IMR-90 (cell line): ENCODE measurements at regions not wholly inside any gene's neighbourhood (a gene's known extent, or its start where the extent isn't known, plus 50 kb on each side); places are given as distances from the start of the nearest gene placed in this dataset.

ENCODE experiments used
- ATAC-seq: fragments of 200-7000 bp; cut with Tn5 transposase; 2 replicates; pipeline ENCODE4 v1.9.1; 2020; ENCODE audit warnings: low read depth, mild to moderate bottlenecking, moderate library complexity
- BruUV-seq: library from RNA; stranded (reverse); fragments of 400-500 nt; replicated peaks from 2 replicates; lab custom pipeline; 2021; lab: Mats Ljungman, UMichigan
- CTCF ChIA-PET: fragments of 300-600 bp; formaldehyde crosslinking; extraction: SDS; loops from one replicate; lab custom pipeline; 2021; ENCODE audit warnings: antibody characterized with exemption; lab: Yijun Ruan, JAX
- POLR2A ChIA-PET: fragments of 300-600 bp; sonication (Branson Sonifier 250); formaldehyde crosslinking; loops from one replicate; lab custom pipeline; 2022; ENCODE audit warnings: antibody characterized with exemption; ENCODE audit not compliant: unreplicated experiment; lab: Charles Lee
- DNase-seq: peaks from one replicate; pipeline ENCODE4 v3.0.0; 2013
- H2AFZ ChIP-seq: replicated peaks from 2 replicates; pipeline ENCODE3; 2013; ENCODE audit warnings: low read length, mild to moderate bottlenecking; ENCODE audit not compliant: poor library complexity
- H2AK5ac ChIP-seq: 2 replicates; pipeline ENCODE4 v1.6.1; 2013; ENCODE audit warnings: low read depth, low read length, inconsistent platforms
- H2AK9ac ChIP-seq: replicated peaks from 2 replicates; pipeline ENCODE3; 2013; ENCODE audit warnings: mild to moderate bottlenecking, low read depth, low read length, moderate library complexity; ENCODE audit not compliant: poor library complexity
- H2BK120ac ChIP-seq: 2 replicates; pipeline ENCODE4 v1.6.1; 2013; ENCODE audit warnings: low read depth, low read length, inconsistent platforms
- H2BK15ac ChIP-seq: 3 replicates; pipeline ENCODE4 v1.6.1; 2013; ENCODE audit warnings: low read depth, low read length, inconsistent platforms
- H2BK20ac ChIP-seq: 2 replicates; pipeline ENCODE4 v1.6.1; 2013; ENCODE audit warnings: low read depth, mild to moderate bottlenecking, inconsistent platforms, low read length, moderate library complexity
- H2BK5ac ChIP-seq: 2 replicates; pipeline ENCODE4 v1.6.1; 2013; ENCODE audit warnings: mild to moderate bottlenecking, low read depth, low read length, inconsistent platforms; ENCODE audit not compliant: poor library complexity, severe bottlenecking
- H3K14ac ChIP-seq: replicated peaks from 2 replicates; pipeline ENCODE4 v1.6.1; 2013; ENCODE audit warnings: low read depth, low read length, inconsistent platforms
- H3K18ac ChIP-seq: 2 replicates; pipeline ENCODE4 v1.6.1; 2013; ENCODE audit warnings: low read depth, low read length, control low read depth
- H3K23ac ChIP-seq: 2 replicates; pipeline ENCODE4 v1.6.1; 2013; ENCODE audit warnings: low read depth, low read length, inconsistent platforms
- H3K27ac ChIP-seq: 2 replicates; pipeline ENCODE4 v1.5.1; 2013; ENCODE audit warnings: mild to moderate bottlenecking, control low read depth, low read length; ENCODE audit not compliant: insufficient read depth
- H3K27me3 ChIP-seq: 2 replicates; pipeline ENCODE4 v1.6.1; 2013; ENCODE audit warnings: low read length; ENCODE audit not compliant: control insufficient read depth, insufficient read depth
- H3K36me3 ChIP-seq: 2 replicates; pipeline ENCODE4 v1.6.1; 2013; ENCODE audit warnings: low read length, mixed read lengths; ENCODE audit not compliant: control insufficient read depth, insufficient read depth
- H3K4ac ChIP-seq: 2 replicates; pipeline ENCODE4 v1.6.1; 2013; ENCODE audit warnings: low read depth, low read length, inconsistent platforms
- H3K4me1 ChIP-seq: 2 replicates; pipeline ENCODE4 v1.6.1; 2013; ENCODE audit warnings: low read length, mixed read lengths; ENCODE audit not compliant: control insufficient read depth, insufficient read depth
- H3K4me2 ChIP-seq: 2 replicates; pipeline ENCODE4 v1.6.1; 2013; ENCODE audit warnings: low read depth, mild to moderate bottlenecking, control low read depth, low read length, moderate library complexity
- H3K4me3 ChIP-seq: 2 replicates; pipeline ENCODE4 v1.5.1; 2013; ENCODE audit warnings: low read depth, mild to moderate bottlenecking, control low read depth, low read length, moderate library complexity; ENCODE audit not compliant: insufficient read depth
- H3K56ac ChIP-seq: 2 replicates; pipeline ENCODE4 v1.6.1; 2013; ENCODE audit warnings: low read length, inconsistent platforms; ENCODE audit not compliant: insufficient read depth; ENCODE audit errors: extremely low read depth
- H3K79me1 ChIP-seq, 2 experiments: 2 replicates each; pipeline ENCODE4 v1.6.1; 2013; ENCODE audit warnings: low read length in 2 of 2, inconsistent platforms in 1 of 2, low read depth in 1 of 2
- H3K9ac ChIP-seq: 2 replicates; pipeline ENCODE4 v1.6.1; 2013; ENCODE audit warnings: low read depth, low read length, control low read depth
- H3K9me1 ChIP-seq: 2 replicates; pipeline ENCODE4 v1.6.1; 2013; ENCODE audit warnings: low read length, inconsistent platforms; ENCODE audit not compliant: insufficient read depth
- H3K9me3 ChIP-seq: 2 replicates; pipeline ENCODE4 v1.6.1; 2013; ENCODE audit warnings: low read length; ENCODE audit not compliant: control insufficient read depth, insufficient read depth
- H4K20me1 ChIP-seq: 2 replicates; pipeline ENCODE4 v1.6.1; 2013; ENCODE audit warnings: low read length, inconsistent platforms; ENCODE audit not compliant: insufficient read depth
- H4K5ac ChIP-seq: 2 replicates; pipeline ENCODE4 v1.6.1; 2013; ENCODE audit warnings: mild to moderate bottlenecking, low read depth, low read length, control low read depth
- H4K8ac ChIP-seq, 2 experiments: 2 replicates each; pipeline ENCODE4 v1.6.1; 2013; ENCODE audit warnings: low read depth in 2 of 2, low read length in 2 of 2, control low read depth in 1 of 2, inconsistent platforms in 1 of 2
- H4K91ac ChIP-seq: 2 replicates; pipeline ENCODE4 v1.6.1; 2013; ENCODE audit warnings: low read depth, low read length, inconsistent platforms; ENCODE audit not compliant: insufficient read depth
- MAZ ChIP-seq: IDR thresholded peaks from 2 replicates; pipeline ENCODE4 v1.6.1; 2012; ENCODE audit warnings: low read depth, mild to moderate bottlenecking, low read length, improper control_type of control experiment, moderate library complexity, borderline replicate concordance
- POLR2A ChIP-seq: IDR thresholded peaks from 2 replicates; pipeline ENCODE4 v1.6.1; 2012; ENCODE audit warnings: mild to moderate bottlenecking, low read depth, low read length
- WGBS, 2 experiments: methylation state at CpG; one replicate each; pipeline versions ENCODE4 v1.1.5 to v1.1.7; 2013; ENCODE audit warnings: missing lambda C conversion rate in 2 of 2; ENCODE audit not compliant: insufficient read length in 1 of 2; ENCODE audit errors: extremely low coverage in 2 of 2; 5-methylcytosine and 5-hydroxymethylcytosine counted together
- dilution Hi-C: fragments of 300-500 bp; cut with HindIII; formaldehyde crosslinking; loops from one replicate; pipeline ENCODE4 v1.14.3; 2018; ENCODE audit warnings: low sequenced_read_pairs; ENCODE audit not compliant: unreplicated experiment
- in situ Hi-C: fragments of 300-500 bp; cut with MboI; formaldehyde crosslinking; loops from 3 replicates; pipeline ENCODE4 v1.14.3; 2019; ENCODE audit warnings: low sequenced_read_pairs, inconsistent platforms, mixed read lengths
- intact Hi-C: fragments of 100-400 bp; cut with micrococcal nuclease; formaldehyde crosslinking; loops from 2 replicates; pipeline ENCODE4 v1.10.0; 2022

DNA sequence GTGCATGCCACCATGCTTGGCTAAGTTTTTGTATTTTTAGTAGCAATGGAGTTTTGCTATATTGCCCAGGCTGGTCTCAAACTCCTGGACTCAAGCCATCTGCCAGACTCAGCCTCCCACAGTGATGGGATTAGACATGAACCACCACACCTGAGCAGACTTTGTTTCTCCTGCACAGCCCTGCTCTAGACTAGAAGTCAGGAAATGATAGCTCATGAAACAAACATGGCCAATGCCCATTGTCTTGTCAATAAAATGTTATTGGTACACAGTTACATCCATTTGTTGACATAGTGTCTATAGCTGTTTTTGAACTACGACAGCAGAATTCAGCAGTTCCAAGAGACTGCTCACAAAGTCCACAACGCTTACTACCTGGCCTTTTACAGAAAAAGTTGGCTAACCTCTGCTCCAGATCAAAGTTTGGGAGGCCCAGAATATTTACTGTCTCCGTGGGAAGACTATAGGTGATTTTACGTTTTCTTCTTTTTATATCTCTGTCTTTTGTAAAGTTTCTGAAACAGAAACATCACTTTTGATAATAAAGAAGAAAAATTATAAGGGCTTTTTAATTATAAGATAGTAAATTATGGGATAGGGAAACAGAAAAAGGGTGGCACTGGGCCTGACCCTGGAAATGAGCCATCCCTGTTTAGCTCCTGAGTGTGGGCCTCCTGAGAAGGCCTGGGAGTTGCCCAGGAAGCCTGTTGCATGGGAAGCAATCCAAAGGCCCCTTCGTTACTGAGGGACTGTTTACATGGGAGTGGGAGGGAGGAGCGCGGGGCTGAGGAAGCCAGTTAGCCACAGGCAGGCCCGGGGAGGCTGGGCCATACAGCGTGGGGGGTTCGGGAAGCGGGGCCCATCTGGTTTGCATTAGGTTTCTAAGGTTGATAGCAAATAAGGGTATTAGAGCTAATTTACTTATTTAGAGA is 201.5 kb downstream of the IRF8 start:
- Histone ChIP-seq H3K9me1 (0 out of 2 replicates have a peak, but pooled peaks cover 3% of the 10 kb centered on the region), H3K4ac (no peak overlapping the region), H3K14ac (no peak overlapping the region), H4K5ac (no peak overlapping the region), H2AK5ac (no peak overlapping the region), H3K27ac (no peak overlapping the region), H2BK120ac (no peak overlapping the region; the same call in 1 of the 2 replicates), H3K9me3 (peaks cover 3% of the 10 kb centered on the region; the same call in 1 of the 2 replicates), H3K9ac (no peak overlapping the region), H3K4me2 (no peak overlapping the region), H4K20me1 (no peaks in the 10 kb centered on the region), H3K56ac (no peak overlapping the region), H4K91ac (peak overlapping the region; percentile 47; the same call in 1 of the 2 replicates), H3K23ac (no peak overlapping the region), H4K8ac (peak overlapping the region in 1 of 2 experiments; percentile 24; a peak in 1 of 4 replicates), H2BK15ac (no peak overlapping the region), H3K27me3 (no peaks in the 10 kb centered on the region), H2BK20ac (no peak overlapping the region), H2AK9ac (no peak overlapping the region), H3K79me1 (no peaks in the 10 kb centered on the region), H3K18ac (no peak overlapping the region), H3K36me3 (no peaks in the 10 kb centered on the region), H2BK5ac (no peak overlapping the region), H2AFZ (peak overlapping the region; percentile 69), H3K4me1 (peaks cover 5% of the 10 kb centered on the region; the same call in 1 of the 2 replicates), H3K4me3 (no peak overlapping the region)
- ATAC-seq (peak; percentile 97), DNase-seq (peak; percentile 78)
- ChIA-PET CTCF (no interaction called here), POLR2A (no interaction called here)
- TF ChIP-seq MAZ (peak; percentile 58; the same call in 1 of the 2 replicates), POLR2A (no peak)
- in situ Hi-C loops: no loop called here
- intact Hi-C loops: no loop called here
- dilution Hi-C loops: no loop called here
- no CpG with 5 or more reads among the region's 11 CpGs for WGBS, 2 experiments
- no TSS peak for BruUV-seq
